OCI-LY3 (cell line): ENCODE measurements at regions not wholly inside any gene's neighbourhood (a gene's known extent, or its start where the extent isn't known, plus 50 kb on each side); places are given as distances from the start of the nearest gene placed in this dataset.
"Not testable (repeated sequence)": the region's sequence is repeated elsewhere in the genome, so short reads cannot be mapped to it uniquely, and the experiment has no call there.

Experiments
- H2AFZ ChIP-seq: fragments of 200-600, 300-600 bp; shearing (Covaris generic); 2 replicates; pipeline ENCODE4 v1.6.0; 2014; ENCODE audit warnings: antibody characterized with exemption, low read depth, low read length
- H3K27ac ChIP-seq: fragments of 200-600, 300-600 bp; sonication (generic); 2 replicates; pipeline ENCODE4 v1.5.1; 2014; ENCODE audit warnings: mild to moderate bottlenecking, low read length, moderate library complexity, mixed read lengths
- H3K27me3 ChIP-seq: fragments of 200-600, 300-600 bp; sonication (generic); 2 replicates; pipeline ENCODE4 v1.6.1; 2014; ENCODE audit warnings: low read depth, low read length, mixed read lengths
- H3K36me3 ChIP-seq: fragments of 200-600, 300-600 bp; sonication (generic); replicated peaks from 2 replicates; pipeline ENCODE3; 2014; ENCODE audit warnings: low read depth, low read length, mixed read lengths
- H3K4me1 ChIP-seq: fragments of 300-600, 200-600 bp; sonication (generic); 2 replicates; pipeline ENCODE4 v1.6.1; 2014; ENCODE audit warnings: low read length, mixed read lengths
- H3K4me2 ChIP-seq: fragments of 200-600, 300-600 bp; sonication (generic); 2 replicates; pipeline ENCODE4 v1.6.1; 2014; ENCODE audit warnings: low read length, mixed read lengths
- H3K4me3 ChIP-seq: fragments of 300-600, 200-600 bp; sonication (generic); 2 replicates; pipeline ENCODE4 v1.5.1; 2014; ENCODE audit warnings: antibody characterized with exemption, mild to moderate bottlenecking, low read length, moderate library complexity
- H3K79me2 ChIP-seq: fragments of 300-600, 200-600 bp; shearing (Covaris generic); 2 replicates; pipeline ENCODE4 v1.6.1; 2014; ENCODE audit warnings: mild to moderate bottlenecking, low read length, mixed read lengths
- H3K9ac ChIP-seq: fragments of 300-600, 200-600 bp; shearing (Covaris generic); 2 replicates; pipeline ENCODE4 v1.6.0; 2014; ENCODE audit warnings: mild to moderate bottlenecking, low read length, moderate library complexity
- H3K9me3 ChIP-seq: fragments of 200-600, 300-600 bp; shearing (Covaris generic); 2 replicates; pipeline ENCODE4 v1.6.1; 2014; ENCODE audit warnings: low read length, mixed read lengths; ENCODE audit not compliant: insufficient read depth
- H4K20me1 ChIP-seq: fragments of 200-600, 300-600 bp; sonication (generic); 2 replicates; pipeline ENCODE4 v1.6.1; 2016; ENCODE audit warnings: low read length, mixed read lengths; ENCODE audit not compliant: insufficient read depth
- CTCF ChIP-seq: fragments of 200-600, 300-600 bp; sonication (generic); IDR thresholded peaks from 2 replicates; pipeline ENCODE4 v1.5.1; 2014; ENCODE audit warnings: antibody characterized with exemption, low read length, low read depth
- EZH2phosphoT487 ChIP-seq: fragments of 200-600 bp; shearing (Covaris generic); IDR thresholded peaks from 2 replicates; pipeline ENCODE4 v1.6.1; 2018; ENCODE audit warnings: antibody characterized with exemption, mixed run types, low read depth

GRCh38 chr2:138084206-138084605 lies 119.9 kb downstream of the HNMT start:
- TF ChIP-seq EZH2phosphoT487 (no peak), CTCF (no peak)
- Histone ChIP-seq H4K20me1 (no peaks in the 10 kb centered on the region), H3K4me2 (no peak overlapping the region), H3K27ac (no peak overlapping the region), H3K9ac (no peak overlapping the region), H3K79me2 (no peaks in the 10 kb centered on the region), H2AFZ (no peak overlapping the region), H3K36me3 (no peaks in the 10 kb centered on the region), H3K9me3 (no peaks in the 10 kb centered on the region), H3K4me3 (no peak overlapping the region), H3K27me3 (no peaks in the 10 kb centered on the region), H3K4me1 (no peaks in the 10 kb centered on the region)

GRCh38 chr2:138085441-138085840 lies 121.2 kb downstream of the HNMT start:
- H2AFZ ChIP-seq, H3K79me2 ChIP-seq, H3K27ac ChIP-seq, H3K27me3 ChIP-seq, H3K36me3 ChIP-seq, H3K9me3 ChIP-seq, H3K9ac ChIP-seq, H3K4me2 ChIP-seq, H4K20me1 ChIP-seq, H3K4me3 ChIP-seq, H3K4me1 ChIP-seq: not testable (repeated sequence)

- H3K4me2 ChIP-seq: no peak overlapping the region
- TF ChIP-seq CTCF (no peak), EZH2phosphoT487 (no peak)
- H3K27me3 ChIP-seq: no peaks in the 10 kb centered on the region
Observed at GRCh38 chr2:138086576-138086975, 122.3 kb downstream of the HNMT start.

GRCh38 chr2:138087751-138088593 lies 123.7 kb downstream of the HNMT start:
- Histone ChIP-seq H3K36me3 (no peaks in the 10 kb centered on the region), H3K79me2 (no peaks in the 10 kb centered on the region), H4K20me1 (no peaks in the 10 kb centered on the region), H3K9me3 (no peaks in the 10 kb centered on the region), H3K27me3 (no peaks in the 10 kb centered on the region), H3K4me2 (no peak overlapping the region), H3K9ac (no peak overlapping the region), H2AFZ (no peak overlapping the region), H3K4me1 (no peaks in the 10 kb centered on the region), H3K27ac (no peak overlapping the region), H3K4me3 (no peak overlapping the region)
- no peak for TF ChIP-seq CTCF
- TF ChIP-seq EZH2phosphoT487: no peak

More at GRCh38 chr2:138086576-138086975, 122.3 kb downstream of the HNMT start:
- no peak overlapping the region for H3K4me3 ChIP-seq
- H2AFZ ChIP-seq: no peak overlapping the region
- H3K9ac ChIP-seq: no peak overlapping the region
- no peaks in the 10 kb centered on the region for H3K4me1 ChIP-seq
- H3K9me3 ChIP-seq: no peaks in the 10 kb centered on the region
- no peaks in the 10 kb centered on the region for H3K79me2 ChIP-seq
- H3K27ac ChIP-seq: no peak overlapping the region
- no peaks in the 10 kb centered on the region for H3K36me3 ChIP-seq
- H4K20me1 ChIP-seq: no peaks in the 10 kb centered on the region
